NK-92 treated with Interleukin-12 subunit alpha and Interleukin-12 subunit beta, amount 100 ng/mL, for 24 hours (cell line): ENCODE measurements at regions not wholly inside any gene's neighbourhood (a gene's known extent, or its start where the extent isn't known, plus 50 kb on each side); places are given as distances from the start of the nearest gene placed in this dataset.

Experiments used
- DNase-seq: peaks from one replicate; lab custom pipeline; 2025; lab: John Stamatoyannopoulos, UW

GRCh38 chr2:196361606-196362326, 190.4 kb upstream of the STK17B start:
- DNase-seq: no peak

GRCh38 chr2:196362973-196363549, 191.7 kb upstream of the STK17B start:
- no peak for DNase-seq

GRCh38 chr2:196365145-196365544, 193.8 kb upstream of the STK17B start:
- DNase-seq: no peak

GRCh38 chr2:196365923-196366322, 194.5 kb upstream of the STK17B start:
- no peak for DNase-seq

- DNase-seq: no peak
Measured at GRCh38 chr2:196367633-196368032, 196.3 kb upstream of the STK17B start.

GRCh38 chr2:196368546-196369225, 197.3 kb upstream of the STK17B start:
- DNase-seq: no peak

GRCh38 chr2:196369967-196370366, 198.6 kb upstream of the STK17B start:
- no peak for DNase-seq

GRCh38 chr2:196370381-196370780, 199.0 kb upstream of the STK17B start:
- DNase-seq: no peak

GRCh38 chr2:196372276-196372809, 201.0 kb upstream of the STK17B start:
- DNase-seq: no peak

GRCh38 chr2:196372811-196373664, 201.7 kb upstream of the STK17B start:
- DNase-seq: no peak

GRCh38 chr2:196376984-196377877, 205.9 kb upstream of the STK17B start:
- no peak for DNase-seq

GRCh38 chr2:196379600-196379999, 208.2 kb upstream of the STK17B start:
- DNase-seq: no peak

- no peak for DNase-seq
Measured at GRCh38 chr2:196380098-196380497, 208.7 kb upstream of the STK17B start.

GRCh38 chr2:196380575-196380974, 209.2 kb upstream of the STK17B start:
- no peak for DNase-seq

- DNase-seq: no peak
Measured at GRCh38 chr2:196381464-196381863, 210.1 kb upstream of the STK17B start.

GRCh38 chr2:196383799-196384198, 212.4 kb upstream of the STK17B start:
- DNase-seq: no peak

- no peak for DNase-seq
Measured at GRCh38 chr2:196384729-196385128, 213.4 kb upstream of the STK17B start.

- no peak for DNase-seq
Measured at GRCh38 chr2:196389670-196390069, 218.3 kb upstream of the STK17B start.

- no peak for DNase-seq
Measured at GRCh38 chr2:196390243-196391148, 219.1 kb upstream of the STK17B start.

GRCh38 chr2:196391149-196391479, 219.7 kb upstream of the STK17B start:
- DNase-seq: no peak
